Inflammatory macrophage (primary cell): ENCODE measurements at regions not wholly inside any gene's neighbourhood (a gene's known extent, or its start where the extent isn't known, plus 50 kb on each side); places are given as distances from the start of the nearest gene placed in this dataset.

Experiments used
- DNase-seq, 2 donors: peaks; one replicate each; pipeline ENCODE4 v3.0.0-alpha.2; 2020 to 2022

DNA sequence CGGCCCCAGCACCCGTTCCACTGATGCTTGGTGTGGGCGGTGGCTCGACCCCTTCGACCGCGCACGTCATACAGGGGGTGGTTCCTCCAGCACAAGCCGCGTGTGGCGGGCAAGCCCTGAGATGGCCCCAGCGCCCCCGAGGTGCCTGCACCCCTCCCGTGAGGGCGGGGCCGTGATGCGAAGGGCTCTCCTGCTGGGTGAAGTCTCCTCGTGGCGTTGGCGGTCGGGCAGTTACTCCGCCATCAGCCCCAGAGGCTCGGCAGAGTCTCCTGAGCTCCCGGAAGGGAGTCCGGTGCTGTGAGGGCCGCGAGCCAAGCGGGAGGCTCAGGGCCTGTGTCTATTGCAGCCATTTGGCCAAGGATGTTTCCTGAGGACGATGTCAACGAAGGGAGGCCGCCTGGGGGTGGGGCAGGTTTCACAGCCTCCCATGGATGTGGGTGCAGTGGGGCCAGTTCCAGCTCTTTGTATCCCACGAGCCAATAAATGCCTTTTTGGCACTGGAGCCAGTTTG lies 78.1 kb upstream of the GALNT9 start:
- no peak for DNase-seq

DNA sequence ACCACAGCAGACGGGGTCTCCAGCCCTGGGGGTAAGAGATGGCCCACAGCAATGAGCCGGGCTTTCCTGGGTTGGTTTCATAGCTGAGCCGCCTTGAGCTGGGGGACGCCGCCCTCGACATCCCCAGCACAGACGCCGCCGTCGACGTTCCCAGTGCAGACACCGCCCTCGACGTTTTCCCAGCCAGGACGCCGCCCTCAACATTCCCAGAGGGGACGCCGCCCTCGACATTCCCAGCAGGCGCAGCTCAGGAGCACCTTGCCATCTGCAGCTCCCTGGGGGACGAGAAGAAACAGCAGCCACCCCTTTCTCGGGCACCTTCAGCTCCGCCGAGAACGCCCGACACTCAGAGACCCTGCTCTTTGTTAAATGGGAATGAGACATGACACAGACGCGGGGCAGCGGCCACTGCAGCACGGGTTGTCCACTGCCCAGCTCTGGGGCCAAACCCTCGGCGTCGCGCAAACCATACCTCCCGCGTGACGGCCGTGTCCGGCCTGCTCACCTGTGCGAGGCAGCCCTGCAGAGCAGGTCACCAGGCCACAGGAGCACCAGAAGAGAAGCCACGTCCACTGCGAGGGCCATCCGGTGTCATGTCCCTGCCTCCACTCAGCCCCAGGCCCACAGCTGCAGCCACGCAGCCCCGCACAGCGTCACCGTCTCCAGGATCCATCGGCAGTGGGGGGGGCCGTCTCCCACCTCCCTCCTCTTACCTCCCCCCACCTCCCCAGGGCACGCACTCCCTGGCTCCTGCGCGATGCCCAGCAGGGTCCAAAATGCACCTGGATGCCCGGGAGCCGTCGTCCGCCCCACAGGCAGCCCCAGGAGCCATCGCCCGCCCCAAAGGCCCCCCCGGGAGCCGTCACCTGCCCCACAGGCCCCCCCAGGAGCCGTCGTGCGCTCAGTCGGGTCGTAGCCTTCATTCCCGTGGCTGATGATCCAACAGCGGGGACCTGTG lies 77.4 kb upstream of the GALNT9 start:
- no peak for DNase-seq

- DNase-seq = no peak
Observed at GRCh38 chr12:132405742-132406251, 76.4 kb upstream of the GALNT9 start.

- no peak for DNase-seq
Observed at GRCh38 chr12:132404951-132405741, 75.8 kb upstream of the GALNT9 start.

DNA sequence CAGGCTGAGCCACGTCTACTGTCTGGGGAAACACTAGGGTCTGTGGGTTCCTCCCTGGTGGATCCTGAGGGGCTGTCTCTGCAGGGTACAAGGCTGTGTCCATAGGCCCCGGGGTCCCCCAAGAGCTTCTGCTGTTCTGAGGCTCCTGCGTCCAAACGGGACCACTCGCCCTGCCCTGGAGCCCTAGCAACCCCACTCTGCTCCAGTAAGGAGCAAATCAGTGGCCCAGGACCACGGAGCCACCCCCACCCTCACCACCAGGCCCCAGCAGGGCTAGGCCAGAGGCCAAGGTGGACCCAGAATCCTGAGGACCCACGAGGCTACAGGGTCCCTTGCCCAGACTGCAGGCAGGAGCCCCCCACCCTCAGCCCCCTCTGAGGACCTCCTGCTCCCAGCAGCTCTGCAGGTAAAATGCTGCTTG lies 75.1 kb upstream of the GALNT9 start:
- DNase-seq = no peak

- DNase-seq = no peak
Observed at GRCh38 chr12:132403636-132404434, 74.4 kb upstream of the GALNT9 start.

DNA sequence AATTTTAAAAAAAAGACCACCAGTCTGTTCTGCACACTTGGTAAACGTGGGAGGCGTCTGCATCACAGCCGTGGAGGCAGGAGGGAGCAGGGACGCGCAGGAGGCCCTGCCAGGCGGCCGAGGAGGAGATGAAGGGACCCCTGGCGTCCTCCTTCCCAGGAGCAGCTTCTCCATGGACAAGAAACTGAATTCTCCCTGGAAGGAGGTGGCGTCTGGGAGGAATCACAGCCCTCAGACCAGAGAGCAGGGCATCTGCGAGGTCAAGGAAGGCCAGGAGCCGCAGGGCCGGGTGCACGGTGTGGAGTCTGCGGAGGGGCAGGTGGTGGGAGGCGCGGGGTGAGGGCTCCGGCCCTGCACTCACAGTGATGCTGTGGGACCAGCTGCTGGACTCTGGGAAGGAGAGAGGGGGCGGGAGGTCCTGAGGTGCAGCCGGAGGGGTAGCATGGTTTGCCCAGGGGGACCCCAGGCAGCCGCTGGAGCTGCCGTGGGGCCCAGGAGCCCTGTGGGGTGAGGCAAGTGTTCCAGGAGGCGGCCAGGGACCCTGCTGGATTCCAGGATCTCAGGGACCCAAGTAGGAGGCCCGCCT lies 73.5 kb upstream of the GALNT9 start:
- DNase-seq = no peak

DNA sequence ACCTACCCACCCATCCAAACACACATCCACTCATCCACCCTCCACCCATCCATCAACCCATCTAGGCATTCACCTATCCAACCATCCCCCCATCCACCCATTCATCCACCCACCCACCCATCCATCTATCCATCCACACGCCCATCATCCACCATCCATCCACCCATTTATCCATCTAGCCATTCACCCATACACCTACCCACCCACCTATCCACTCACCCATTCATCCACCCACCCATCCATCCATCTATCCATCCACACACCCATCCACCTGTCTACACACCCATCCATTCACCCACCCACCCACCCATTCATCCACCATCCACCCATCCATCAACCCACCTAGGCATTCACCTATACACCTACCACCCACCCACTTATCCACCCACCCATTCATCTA lies 72.6 kb upstream of the GALNT9 start:
- DNase-seq = no peak

DNA sequence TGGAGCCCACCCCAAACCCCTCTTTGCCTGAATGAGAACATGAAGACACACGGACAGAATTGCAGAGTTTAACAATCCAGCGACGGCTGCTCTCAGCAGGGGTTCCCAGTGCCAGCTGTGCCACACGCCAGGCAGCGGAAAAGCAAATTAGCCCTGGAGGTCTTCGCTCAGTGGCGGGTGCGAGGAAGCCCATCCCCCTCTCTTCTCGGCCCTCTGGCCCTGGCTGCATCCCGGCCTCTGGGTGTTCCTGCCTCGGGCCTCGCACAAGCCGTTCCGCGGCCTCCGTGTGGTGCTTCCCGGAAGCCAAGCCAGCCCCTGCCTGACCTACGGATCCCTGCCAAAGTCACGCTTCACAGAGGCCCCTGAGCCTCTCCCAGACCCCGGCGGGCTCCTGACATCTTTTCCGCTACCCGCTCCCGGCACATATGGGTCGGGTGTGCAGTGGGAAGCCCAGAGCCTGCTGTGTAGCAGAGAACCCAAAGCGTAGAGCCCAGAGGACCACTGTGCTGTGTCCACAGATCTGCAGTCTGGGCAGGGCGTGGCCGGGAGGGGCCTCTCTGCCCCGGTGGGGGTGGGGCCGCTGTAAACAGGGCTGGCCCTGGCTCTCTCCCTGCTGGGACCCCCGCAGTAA lies 70.7 kb upstream of the GALNT9 start:
- DNase-seq = no peak

GRCh38 chr12:132399092-132400010 lies 70.0 kb upstream of the GALNT9 start:
- DNase-seq = no peak

GRCh38 chr12:132398386-132398991 lies 69.1 kb upstream of the GALNT9 start:
- DNase-seq = no peak

DNA sequence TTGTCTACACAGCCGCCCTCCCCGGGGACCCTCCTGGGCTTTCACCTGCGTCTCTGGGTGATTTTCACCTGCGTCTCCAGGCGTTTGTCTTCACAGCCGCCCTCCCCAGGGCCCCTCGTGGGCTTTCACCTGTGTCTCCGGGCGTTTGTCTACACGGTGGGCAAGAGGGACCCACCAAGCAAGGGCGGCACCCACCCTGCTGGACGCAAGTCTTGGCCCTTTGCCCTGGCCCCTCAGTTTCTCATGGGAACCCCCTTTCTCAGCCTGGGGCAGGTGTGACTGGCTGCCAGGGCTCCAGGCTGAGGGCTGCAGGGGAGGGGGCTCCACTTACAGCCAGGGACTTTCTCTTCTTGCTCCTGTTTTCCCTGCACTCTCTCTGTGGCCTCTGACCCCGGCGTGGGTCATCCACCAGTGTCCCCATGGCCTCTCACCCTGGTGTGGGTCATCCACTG lies 68.6 kb upstream of the GALNT9 start:
- no peak for DNase-seq

DNA sequence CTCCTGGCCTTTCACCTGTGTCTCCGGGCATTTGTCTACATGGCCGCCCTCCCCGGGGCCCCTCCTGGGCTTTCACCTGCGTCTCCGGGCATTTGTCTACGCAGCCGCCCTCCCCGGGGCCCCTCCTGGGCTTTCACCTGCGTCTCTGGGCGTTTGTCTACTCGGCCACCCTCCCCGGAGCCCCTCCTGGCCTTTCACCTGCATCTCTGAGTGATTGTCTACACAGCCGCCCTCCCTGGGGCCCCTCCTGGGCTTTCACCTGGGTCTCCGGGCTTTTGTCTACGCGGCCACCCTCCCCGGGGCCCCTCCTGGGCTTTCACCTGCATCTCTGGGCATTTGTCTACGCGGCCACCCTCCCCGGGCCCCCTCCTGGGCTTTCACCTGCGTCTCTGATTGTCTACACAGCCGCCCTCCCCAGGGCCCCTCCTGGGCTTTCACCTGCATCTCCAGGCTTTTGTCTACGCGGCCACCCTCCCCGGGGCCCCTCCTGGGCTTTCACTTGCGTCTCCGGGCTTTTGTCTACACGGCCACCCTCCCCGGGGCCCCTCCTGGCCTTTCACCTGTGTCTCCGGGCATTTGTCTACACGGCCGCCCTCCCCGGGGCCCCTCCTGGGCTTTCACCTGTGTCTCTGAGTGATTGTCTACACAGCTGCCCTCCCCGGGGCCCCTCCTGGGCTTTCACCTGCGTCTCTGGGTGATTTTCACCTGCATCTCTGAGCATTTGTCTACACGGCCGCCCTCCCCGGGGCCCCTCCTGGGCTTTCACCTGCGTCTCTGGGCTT lies 68.0 kb upstream of the GALNT9 start:
- no peak for DNase-seq

GRCh38 chr12:132396657-132397056 lies 67.3 kb upstream of the GALNT9 start:
- DNase-seq = no peak

DNA sequence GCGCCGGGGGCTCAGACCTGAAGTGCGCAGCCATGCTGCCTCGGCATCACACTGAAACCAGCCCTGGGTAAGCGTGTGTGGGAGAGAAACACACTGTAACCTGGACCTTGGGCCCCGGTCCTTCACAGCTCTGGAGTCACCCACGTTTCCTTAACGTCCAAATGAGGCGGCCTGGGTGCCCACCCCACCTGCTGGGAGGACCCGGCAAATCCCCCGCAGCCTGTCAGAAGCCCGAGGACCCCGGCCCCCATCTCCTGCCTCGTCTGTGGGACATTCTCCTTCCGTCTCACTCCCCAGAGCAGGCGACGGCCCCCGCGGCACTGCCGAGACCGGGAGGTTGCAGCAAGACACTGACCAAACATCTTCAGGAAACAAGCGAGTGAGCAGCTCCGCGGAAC lies 66.5 kb upstream of the GALNT9 start:
- DNase-seq = no peak

- no peak for DNase-seq
Observed at GRCh38 chr12:132395192-132395907, 66.0 kb upstream of the GALNT9 start.

GRCh38 chr12:132393991-132394949 lies 64.9 kb upstream of the GALNT9 start:
- peak; percentile 4 to 23 for DNase-seq
